Suprapubic skin (tissue), 4 donors: ENCODE measurements at regions not wholly inside any gene's neighbourhood (a gene's known extent, or its start where the extent isn't known, plus 50 kb on each side); places are given as distances from the start of the nearest gene placed in this dataset.

ENCODE experiments used
- DNase-seq, 2 donors: peaks; one replicate each; pipeline ENCODE4 v3.0.0-alpha.2; 2019; ENCODE audit warnings: low spot score in 2 of 2
- H3K27ac ChIP-seq: fragments of 200-600 bp; sonication (generic); one replicate; pipeline ENCODE4 v1.5.1; 2019
- H3K27me3 ChIP-seq: fragments of 200-600 bp; sonication (generic); one replicate; pipeline ENCODE4 v1.5.1; 2019
- H3K36me3 ChIP-seq: fragments of 200-600 bp; sonication (generic); one replicate; pipeline ENCODE4 v1.5.1; 2019
- H3K4me1 ChIP-seq: fragments of 200-600 bp; sonication (generic); one replicate; pipeline ENCODE4 v1.5.1; 2019
- H3K4me3 ChIP-seq: fragments of 200-600 bp; sonication (generic); one replicate; pipeline ENCODE4 v1.5.1; 2019; ENCODE audit warnings: mild to moderate bottlenecking
- H3K9me3 ChIP-seq: fragments of 200-600 bp; sonication (generic); one replicate; pipeline ENCODE4 v1.5.1; 2019
- EP300 ChIP-seq: sonication (generic); formaldehyde crosslinking; IDR thresholded peaks from one replicate; pipeline ENCODE4 v1.6.1; 2017; ENCODE audit warnings: antibody characterized with exemption
- POLR2A ChIP-seq, 2 donors: fragments of 450-650 bp; IDR thresholded peaks; one replicate each; pipeline ENCODE4 v1.6.1; 2017; ENCODE audit warnings: antibody characterized with exemption in 2 of 2, mild to moderate bottlenecking in 2 of 2, moderate library complexity in 2 of 2
- POLR2AphosphoS5 ChIP-seq, 3 donors: sonication (generic); formaldehyde crosslinking; IDR thresholded peaks; one replicate each; pipeline ENCODE4 v1.6.1; 2017; ENCODE audit warnings: antibody characterized with exemption in 3 of 3
- WGBS: methylation state at CpG from one replicate; pipeline ENCODE4 v1.1.5; 2018; 5-methylcytosine and 5-hydroxymethylcytosine counted together
- TF ChIP-seq, protein P1 (sequence below), 2 donors: fragments of 200-600 bp in 1 of 2; fragments of 450-650 bp in 1 of 2; sonication (generic) in 1 of 2; IDR thresholded peaks; one replicate each; pipeline ENCODE4 v1.5.1; 2016 to 2019; ENCODE audit warnings: antibody characterized with exemption in 2 of 2, mild to moderate bottlenecking in 1 of 2, moderate library complexity in 1 of 2

- Histone ChIP-seq H3K27ac (no peak overlapping the region), H3K9me3 (no peaks in the 10 kb centered on the region), H3K4me1 (no peaks in the 10 kb centered on the region), H3K36me3 (no peaks in the 10 kb centered on the region), H3K27me3 (no peaks in the 10 kb centered on the region), H3K4me3 (no peak overlapping the region)
- no peak for TF ChIP-seq POLR2AphosphoS5 (IDR thresholded peaks at IDR 0.05)
- TF ChIP-seq POLR2A (IDR thresholded peaks at IDR 0.05): no peak
- TF ChIP-seq EP300: no peak
- TF ChIP-seq, protein P1, sequence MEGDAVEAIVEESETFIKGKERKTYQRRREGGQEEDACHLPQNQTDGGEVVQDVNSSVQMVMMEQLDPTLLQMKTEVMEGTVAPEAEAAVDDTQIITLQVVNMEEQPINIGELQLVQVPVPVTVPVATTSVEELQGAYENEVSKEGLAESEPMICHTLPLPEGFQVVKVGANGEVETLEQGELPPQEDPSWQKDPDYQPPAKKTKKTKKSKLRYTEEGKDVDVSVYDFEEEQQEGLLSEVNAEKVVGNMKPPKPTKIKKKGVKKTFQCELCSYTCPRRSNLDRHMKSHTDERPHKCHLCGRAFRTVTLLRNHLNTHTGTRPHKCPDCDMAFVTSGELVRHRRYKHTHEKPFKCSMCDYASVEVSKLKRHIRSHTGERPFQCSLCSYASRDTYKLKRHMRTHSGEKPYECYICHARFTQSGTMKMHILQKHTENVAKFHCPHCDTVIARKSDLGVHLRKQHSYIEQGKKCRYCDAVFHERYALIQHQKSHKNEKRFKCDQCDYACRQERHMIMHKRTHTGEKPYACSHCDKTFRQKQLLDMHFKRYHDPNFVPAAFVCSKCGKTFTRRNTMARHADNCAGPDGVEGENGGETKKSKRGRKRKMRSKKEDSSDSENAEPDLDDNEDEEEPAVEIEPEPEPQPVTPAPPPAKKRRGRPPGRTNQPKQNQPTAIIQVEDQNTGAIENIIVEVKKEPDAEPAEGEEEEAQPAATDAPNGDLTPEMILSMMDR (IDR thresholded peaks at IDR 0.05): no peak
- WGBS: 84% methylated on average over 4 of the region's 4 CpGs
- no peak for DNase-seq
Measured at GRCh38 chr3:27907929-27908328, 185.8 kb upstream of the EOMES start.

GRCh38 chr3:27910456-27910855, 188.3 kb upstream of the EOMES start:
- no peak overlapping the region for H3K4me3 ChIP-seq
- H3K27ac ChIP-seq: no peak overlapping the region
- H3K9me3 ChIP-seq: no peaks in the 10 kb centered on the region
- TF ChIP-seq, protein P1 (IDR thresholded peaks at IDR 0.05): no peak
- no peak for TF ChIP-seq EP300
- no peak for TF ChIP-seq POLR2A (IDR thresholded peaks at IDR 0.05)
- TF ChIP-seq POLR2AphosphoS5 (IDR thresholded peaks at IDR 0.05): no peak
- no peaks in the 10 kb centered on the region for H3K27me3 ChIP-seq
- 43% methylated on average over 4 of the region's 4 CpGs for WGBS
- H3K36me3 ChIP-seq: no peaks in the 10 kb centered on the region
- DNase-seq: no peak
- H3K4me1 ChIP-seq: no peaks in the 10 kb centered on the region

DNA sequence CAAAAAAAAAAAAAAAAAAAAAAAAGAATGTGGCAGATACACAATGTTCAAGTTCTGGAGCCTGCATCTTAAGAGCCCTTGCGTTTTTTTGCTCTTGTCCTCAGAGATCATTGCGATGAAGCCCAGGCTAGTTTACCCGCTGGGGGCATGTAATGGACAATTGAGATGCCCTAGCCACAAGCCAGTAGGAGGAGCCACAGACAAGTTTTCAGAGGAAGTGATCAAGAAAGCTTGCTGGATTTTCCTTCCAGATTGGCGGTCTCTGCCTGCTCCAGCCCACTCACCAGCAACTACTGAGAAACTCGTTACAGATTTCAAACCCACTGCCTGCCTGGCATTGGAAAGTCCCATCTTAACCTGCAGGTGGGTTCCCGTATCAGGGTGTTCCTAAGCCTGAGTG, 192.1 kb upstream of the EOMES start:
- H3K4me1 ChIP-seq: no peaks in the 10 kb centered on the region
- 83% methylated on average over 6 of the region's 6 CpGs for WGBS
- H3K36me3 ChIP-seq: no peaks in the 10 kb centered on the region
- H3K9me3 ChIP-seq: no peaks in the 10 kb centered on the region
- no peaks in the 10 kb centered on the region for H3K27me3 ChIP-seq
- no peak overlapping the region for H3K27ac ChIP-seq
- TF ChIP-seq, protein P1 (IDR thresholded peaks at IDR 0.05): no peak
- TF ChIP-seq POLR2AphosphoS5 (IDR thresholded peaks at IDR 0.05): no peak
- no peak for TF ChIP-seq EP300
- no peak for TF ChIP-seq POLR2A (IDR thresholded peaks at IDR 0.05)
- no peak for DNase-seq
- no peak overlapping the region for H3K4me3 ChIP-seq

GRCh38 chr3:27923349-27924068, 201.4 kb upstream of the EOMES start:
- 82% methylated on average over 2 of the region's 2 CpGs for WGBS
- no peaks in the 10 kb centered on the region for H3K9me3 ChIP-seq
- H3K4me3 ChIP-seq: no peak overlapping the region
- H3K4me1 ChIP-seq: no peaks in the 10 kb centered on the region
- H3K27ac ChIP-seq: no peak overlapping the region
- DNase-seq: no peak
- TF ChIP-seq POLR2AphosphoS5 (IDR thresholded peaks at IDR 0.05) (no peak), EP300 (no peak), POLR2A (IDR thresholded peaks at IDR 0.05) (no peak)
- TF ChIP-seq, protein P1 (IDR thresholded peaks at IDR 0.05): no peak
- H3K36me3 ChIP-seq: no peaks in the 10 kb centered on the region
- no peaks in the 10 kb centered on the region for H3K27me3 ChIP-seq

- TF ChIP-seq POLR2A (IDR thresholded peaks at IDR 0.05) (no peak), POLR2AphosphoS5 (IDR thresholded peaks at IDR 0.05) (no peak), EP300 (no peak)
- TF ChIP-seq, protein P1 (IDR thresholded peaks at IDR 0.05): no peak
- WGBS: 71% methylated on average over 1 of the region's 1 CpG
- H3K4me1 ChIP-seq: no peaks in the 10 kb centered on the region
- no peak overlapping the region for H3K27ac ChIP-seq
- no peak for DNase-seq
- no peaks in the 10 kb centered on the region for H3K27me3 ChIP-seq
- no peaks in the 10 kb centered on the region for H3K9me3 ChIP-seq
- H3K36me3 ChIP-seq: no peaks in the 10 kb centered on the region
- H3K4me3 ChIP-seq: no peak overlapping the region
Measured at GRCh38 chr3:27927882-27928281, 205.8 kb upstream of the EOMES start.
